ENCODE measurements at regions not wholly inside any gene's neighbourhood (a gene's known extent, or its start where the extent isn't known, plus 50 kb on each side); places are given as distances from the start of the nearest gene placed in this dataset.
A peak's percentile ranks its signal among the peaks of the same experiment; 100 is the strongest.
"Not testable (repeated sequence)": the region's sequence is repeated elsewhere in the genome, so short reads cannot be mapped to it uniquely, and the experiment has no call there.

DNA sequence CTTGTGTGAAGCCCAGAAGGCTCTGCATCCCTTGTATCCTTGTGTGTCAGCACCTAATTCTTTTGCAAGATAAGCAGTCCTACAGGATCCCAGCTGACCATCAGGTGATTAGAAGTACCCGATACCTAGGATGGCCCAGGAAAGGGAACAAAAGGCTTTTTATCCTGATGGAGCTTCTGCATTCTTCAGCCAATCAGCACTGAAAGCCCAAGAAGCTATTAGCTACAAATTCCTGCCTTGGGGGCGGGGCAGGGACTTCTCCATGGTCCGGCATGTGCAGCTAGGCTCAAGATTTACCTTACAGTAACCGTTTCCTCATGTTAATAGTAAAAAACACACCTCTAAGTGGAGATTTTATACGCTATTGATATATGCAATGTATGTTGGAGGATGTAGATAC is 264.6 kb upstream of the THUMPD2 start:
- DNase-seq (ENCODE audit: low spot score), result no peak

DNA sequence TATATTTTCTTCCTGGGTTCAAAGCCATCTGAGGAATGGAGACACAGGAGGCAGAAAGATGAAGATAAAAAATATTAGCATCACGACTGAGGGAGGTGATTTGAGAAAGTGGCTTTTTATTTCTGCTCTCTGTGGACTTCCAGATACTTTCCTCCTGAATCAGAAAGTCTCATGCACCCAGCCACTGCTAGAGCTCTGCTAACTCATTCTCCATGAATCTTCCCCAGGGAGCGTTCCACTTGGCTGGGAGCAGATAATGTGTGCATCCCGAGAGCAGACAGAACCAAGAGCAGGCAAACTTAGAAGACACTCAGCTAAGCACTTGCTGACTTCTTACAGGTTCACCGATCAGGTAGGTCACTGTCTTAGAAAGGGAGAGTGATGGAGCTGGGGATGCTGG is 264.1 kb upstream of the THUMPD2 start:
- DNase-seq (ENCODE audit: low spot score), result no peak

GRCh38 chr2:40041422-40042382 is 262.6 kb upstream of the THUMPD2 start:
- no peak for DNase-seq (ENCODE audit: low spot score)

DNA sequence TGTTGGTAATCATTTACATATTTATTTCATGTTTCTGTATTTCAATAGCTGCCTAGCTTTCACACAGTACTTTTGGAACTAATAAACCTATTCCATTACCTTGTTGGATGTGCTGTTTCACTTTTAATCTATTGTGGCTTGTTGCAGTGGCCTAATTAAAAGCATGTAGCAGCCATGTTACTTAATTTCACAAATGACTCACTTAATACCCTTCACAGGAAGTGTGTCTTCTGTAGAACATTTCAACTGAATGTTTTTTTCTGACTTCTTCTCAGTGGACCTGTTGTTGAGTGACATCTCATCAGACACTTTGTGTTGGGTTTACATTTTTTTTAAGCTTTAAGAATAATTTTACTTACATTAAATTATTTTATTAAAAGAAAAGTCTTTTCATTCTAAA is 260.5 kb upstream of the THUMPD2 start:
- no peak for DNase-seq (ENCODE audit: low spot score)

GRCh38 chr2:40038646-40039045 is 259.6 kb upstream of the THUMPD2 start:
- no peak for DNase-seq (ENCODE audit: low spot score)

GRCh38 chr2:40037303-40037702 is 258.2 kb upstream of the THUMPD2 start:
- DNase-seq (ENCODE audit: low spot score), result peak; percentile 3

DNA sequence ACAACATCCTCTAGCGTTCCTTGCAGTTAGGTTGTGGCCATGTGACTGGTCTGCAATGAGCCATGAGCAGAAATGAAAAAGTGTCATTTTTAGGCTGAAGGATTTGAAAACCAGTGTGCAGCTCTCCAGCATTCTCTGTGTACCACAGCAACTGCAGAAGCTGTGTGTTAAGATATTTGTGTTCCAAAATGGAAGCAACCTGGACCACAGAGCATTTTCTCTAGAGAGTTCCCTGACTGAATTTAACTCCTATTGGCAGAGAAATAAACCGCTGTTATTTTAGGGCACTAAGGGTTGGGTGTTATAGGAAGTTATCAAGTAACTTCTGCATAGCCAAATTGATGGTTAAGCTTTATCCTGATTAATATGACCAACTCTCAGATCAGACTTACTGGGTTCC is 257.2 kb upstream of the THUMPD2 start:
- DNase-seq (ENCODE audit: low spot score), result no peak

DNA sequence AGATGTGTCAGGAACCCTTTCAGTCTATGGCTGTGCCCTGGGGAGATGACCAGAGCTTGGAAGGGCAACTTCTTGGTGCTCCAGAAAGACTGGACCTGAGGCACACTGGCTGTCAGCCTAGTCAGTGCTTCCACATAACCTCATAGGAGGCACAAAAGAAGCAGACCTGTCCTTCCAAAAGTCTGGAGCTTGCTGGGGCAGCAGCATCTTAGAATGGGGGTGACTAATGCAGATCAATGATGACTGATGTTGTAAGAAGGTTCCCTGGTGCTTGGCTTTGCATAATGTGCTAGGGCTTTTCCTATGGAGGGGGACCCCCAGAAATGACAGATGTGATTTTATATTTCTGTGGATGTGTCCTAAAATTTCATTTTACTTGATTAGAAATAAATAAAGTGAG is 255.7 kb upstream of the THUMPD2 start:
- DNase-seq (ENCODE audit: low spot score), result no peak

DNA sequence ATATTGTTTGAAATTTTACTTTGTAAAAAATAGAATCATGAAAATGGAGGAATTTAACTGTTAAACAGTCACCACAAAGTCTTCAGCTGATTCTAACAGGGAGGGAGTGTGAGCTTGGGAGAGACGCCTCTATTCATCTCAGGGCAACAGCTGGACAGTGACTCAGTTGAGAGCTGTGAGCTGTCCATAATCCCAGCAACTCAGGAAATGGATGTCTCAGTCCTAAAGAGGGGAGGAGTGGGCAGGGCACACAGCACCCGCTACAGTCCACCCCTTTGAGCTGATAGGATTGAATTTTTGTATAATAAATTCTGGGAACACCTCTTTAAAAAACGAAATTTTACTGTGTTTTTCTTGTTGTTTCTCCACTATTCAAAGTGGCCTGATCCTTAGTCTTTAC is 255.1 kb upstream of the THUMPD2 start:
- no peak for DNase-seq (ENCODE audit: low spot score)

GRCh38 chr2:40033781-40034180 is 254.7 kb upstream of the THUMPD2 start:
- DNase-seq (ENCODE audit: low spot score), result no peak

GRCh38 chr2:40032650-40033319 is 253.7 kb upstream of the THUMPD2 start:
- no peak for DNase-seq (ENCODE audit: low spot score)

DNA sequence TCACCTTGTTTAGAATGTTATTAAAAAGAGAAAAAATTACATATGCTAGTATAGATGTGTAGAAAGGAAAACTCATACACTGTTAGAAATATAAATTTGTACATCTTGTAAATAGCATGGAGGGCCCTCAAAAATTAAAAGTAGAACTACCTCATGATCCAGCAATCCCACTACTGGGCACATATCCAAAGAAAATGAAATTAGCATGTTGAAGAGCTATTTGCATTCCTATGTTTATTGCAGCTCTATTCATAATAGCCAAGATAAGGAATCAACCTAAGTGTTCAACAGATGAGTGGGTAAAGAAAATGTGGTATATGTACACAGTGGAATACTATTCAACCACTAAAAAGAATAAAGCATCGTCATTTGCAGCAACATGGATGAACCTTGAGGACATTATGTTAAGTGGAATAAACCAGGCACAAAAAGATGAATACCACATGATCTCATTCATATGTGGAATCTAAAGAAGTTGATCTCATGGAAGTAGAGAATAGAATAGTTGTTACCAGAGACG is 251.5 kb upstream of the THUMPD2 start:
- no peak for DNase-seq (ENCODE audit: low spot score)

DNA sequence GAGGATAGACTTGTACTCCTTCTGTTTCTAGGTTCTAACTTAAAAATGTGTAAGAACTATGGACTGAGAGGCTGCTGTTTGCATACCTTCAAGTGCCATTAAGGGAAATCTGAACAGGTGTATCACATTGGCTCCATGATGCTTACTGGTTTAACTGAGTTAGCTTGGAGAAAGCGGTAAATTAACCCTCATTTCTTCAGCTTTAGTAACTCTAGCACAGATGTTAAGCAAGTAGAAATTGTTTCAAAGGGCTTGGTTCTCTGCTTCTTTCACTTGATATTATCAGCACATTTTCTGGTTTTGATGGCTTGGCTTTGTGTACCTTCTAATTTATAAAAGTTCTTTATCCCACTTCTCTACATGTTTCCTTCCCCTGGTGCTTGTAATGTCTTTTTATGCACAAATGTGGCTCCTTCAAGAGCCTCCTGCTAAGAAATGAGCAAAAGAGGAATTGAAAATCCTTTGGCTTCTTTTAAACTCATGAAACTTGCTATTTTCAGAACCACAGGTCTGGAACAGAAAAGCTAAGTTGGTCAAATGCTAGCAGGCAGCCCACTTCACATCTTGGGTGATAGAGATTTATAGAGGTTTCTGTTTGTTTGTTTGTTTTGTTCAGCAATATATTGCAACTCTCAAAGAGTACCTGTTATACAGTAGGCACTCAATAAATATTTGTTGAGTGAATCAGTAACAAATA is 249.9 kb upstream of the THUMPD2 start:
- peak; percentile 42 for DNase-seq (ENCODE audit: low spot score)

DNA sequence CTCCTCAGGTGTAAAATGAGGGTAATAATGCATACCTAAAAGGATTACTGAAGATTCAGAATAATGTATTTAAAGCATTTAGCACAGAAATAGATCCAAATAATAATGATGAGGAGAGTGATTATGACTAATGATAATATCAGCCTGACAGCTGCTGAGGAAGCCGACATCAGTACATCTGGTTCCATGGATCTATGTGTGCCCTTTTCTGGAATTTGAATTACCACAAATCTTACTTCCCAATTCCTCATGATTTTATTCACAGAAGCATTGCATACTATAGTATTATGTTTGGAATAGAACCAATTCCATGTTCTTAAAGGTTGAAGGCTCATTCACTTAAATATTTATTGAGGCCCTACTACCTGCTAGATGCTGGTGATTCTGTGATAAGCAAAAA is 248.9 kb upstream of the THUMPD2 start:
- DNase-seq (ENCODE audit: low spot score), result no peak

DNA sequence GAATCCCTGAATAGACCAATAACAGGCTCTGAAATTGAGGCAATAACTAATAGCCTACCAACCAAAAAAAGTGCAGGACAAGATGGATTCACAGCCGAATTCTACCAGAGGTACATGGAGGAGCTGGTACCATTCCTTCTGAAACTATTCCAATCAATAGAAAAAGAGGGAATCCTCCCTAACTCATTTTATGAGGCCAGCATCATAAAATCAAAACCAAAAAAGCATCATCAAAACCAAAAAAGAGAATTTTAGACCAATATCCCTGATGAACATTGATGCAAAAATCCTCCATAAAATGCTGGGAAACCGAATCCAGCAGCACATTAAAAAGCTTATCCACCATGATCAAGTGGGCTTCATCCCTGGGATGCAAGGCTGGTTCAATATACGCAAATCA is 246.2 kb upstream of the THUMPD2 start:
- DNase-seq (ENCODE audit: low spot score), result not testable (repeated sequence)

- DNase-seq (ENCODE audit: low spot score), result no peak
Measured at GRCh38 chr2:40020997-40021396, 241.9 kb upstream of the THUMPD2 start.

GRCh38 chr2:40016151-40016885 is 237.3 kb upstream of the THUMPD2 start:
- DNase-seq (ENCODE audit: low spot score), result no peak

DNA sequence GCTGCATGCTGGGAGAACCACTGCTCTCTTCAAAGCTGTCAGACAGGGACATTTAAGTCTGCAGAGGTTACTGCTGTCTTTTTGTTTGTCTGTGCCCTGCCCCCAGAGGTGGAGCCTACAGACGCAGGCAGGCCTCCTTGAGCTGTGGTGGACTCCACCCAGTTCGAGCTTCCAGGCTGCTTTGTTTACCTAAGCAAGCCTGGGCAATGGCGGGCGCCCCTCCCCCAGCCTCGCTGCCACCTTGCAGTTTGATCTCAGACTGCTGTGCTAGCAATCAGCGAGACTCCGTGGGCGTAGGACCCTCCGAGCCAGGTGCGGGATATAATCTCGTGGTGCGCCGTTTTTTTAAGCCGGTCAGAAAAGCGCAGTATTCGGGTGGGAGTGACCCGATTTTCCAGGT is 234.9 kb upstream of the THUMPD2 start:
- DNase-seq (ENCODE audit: low spot score), result not testable (repeated sequence)

DNA sequence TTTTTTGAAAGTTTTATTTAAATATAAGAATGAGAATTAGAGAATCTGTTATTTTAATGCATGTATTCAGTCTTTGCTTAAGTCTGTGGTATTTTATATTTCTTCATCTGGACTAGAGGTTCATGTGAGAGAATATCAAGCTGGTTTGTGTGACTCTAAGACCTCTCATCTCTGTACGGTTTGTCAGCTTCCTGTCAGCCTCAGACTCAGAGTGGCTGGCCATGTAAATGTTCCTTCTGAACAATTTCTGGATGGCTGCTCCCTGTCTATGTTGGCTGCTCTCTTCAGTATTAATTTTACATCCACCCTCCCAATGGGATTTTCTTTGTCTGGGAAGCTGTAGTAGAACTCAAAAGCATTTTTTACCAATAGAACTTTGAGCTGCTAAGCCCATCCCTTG is 225.3 kb upstream of the THUMPD2 start:
- no peak for DNase-seq (ENCODE audit: low spot score)

- DNase-seq (ENCODE audit: low spot score), result no peak
Measured at GRCh38 chr2:40002339-40002738, 223.3 kb upstream of the THUMPD2 start.

GRCh38 chr2:39999864-40000263 is 220.8 kb upstream of the THUMPD2 start:
- DNase-seq (ENCODE audit: low spot score), result no peak

DNA sequence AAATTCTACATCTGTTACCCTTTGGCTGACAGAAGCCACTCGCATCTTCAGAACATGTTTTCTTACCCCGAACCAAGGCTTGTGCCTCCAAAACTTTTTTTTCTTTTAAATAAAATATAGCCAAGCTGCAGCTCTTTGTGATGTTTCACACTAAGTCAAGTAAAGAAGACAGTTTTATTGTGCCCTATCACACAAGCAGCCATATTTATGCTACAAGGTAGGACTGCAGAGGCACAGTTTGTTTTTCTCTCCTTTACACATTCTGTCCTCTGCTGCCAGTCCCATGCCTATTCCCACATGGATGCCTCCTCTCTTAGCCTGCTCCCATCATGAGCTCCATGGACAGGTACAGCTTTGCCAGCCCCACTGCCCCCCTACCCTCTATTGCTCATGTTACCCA is 219.6 kb upstream of the THUMPD2 start:
- no peak for DNase-seq (ENCODE audit: low spot score)
